Hematopoietic multipotent progenitor cell treated with erythropoietin and hydrocortisone succinate and interleukin-3 and kit ligand, for 8 days (in vitro differentiated cells): ENCODE measurements at regions not wholly inside any gene's neighbourhood (a gene's known extent, or its start where the extent isn't known, plus 50 kb on each side); places are given as distances from the start of the nearest gene placed in this dataset.

ENCODE experiments used
- DNase-seq: peaks from one replicate; pipeline ENCODE4 v3.0.0-alpha.2; 2015

DNA sequence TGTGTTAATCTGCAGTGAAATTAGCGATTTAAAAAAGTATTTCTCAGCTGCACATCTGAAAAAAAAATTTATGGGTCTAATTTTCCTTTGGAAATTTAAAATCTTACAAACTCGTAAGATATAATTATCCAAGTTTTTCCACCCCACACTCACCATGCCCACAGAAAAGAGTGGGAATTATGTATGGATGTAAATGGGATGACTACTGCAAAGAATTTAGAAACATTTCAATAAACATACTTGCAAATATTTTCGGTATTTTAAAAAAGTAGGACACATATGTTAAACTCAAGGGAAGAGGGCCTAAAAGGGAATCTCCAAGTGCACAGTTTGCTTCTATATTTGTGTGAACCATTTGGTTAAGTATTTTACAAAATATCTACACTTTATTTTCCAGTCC, 1039.9 kb upstream of the POU3F3 start:
- no peak for DNase-seq

DNA sequence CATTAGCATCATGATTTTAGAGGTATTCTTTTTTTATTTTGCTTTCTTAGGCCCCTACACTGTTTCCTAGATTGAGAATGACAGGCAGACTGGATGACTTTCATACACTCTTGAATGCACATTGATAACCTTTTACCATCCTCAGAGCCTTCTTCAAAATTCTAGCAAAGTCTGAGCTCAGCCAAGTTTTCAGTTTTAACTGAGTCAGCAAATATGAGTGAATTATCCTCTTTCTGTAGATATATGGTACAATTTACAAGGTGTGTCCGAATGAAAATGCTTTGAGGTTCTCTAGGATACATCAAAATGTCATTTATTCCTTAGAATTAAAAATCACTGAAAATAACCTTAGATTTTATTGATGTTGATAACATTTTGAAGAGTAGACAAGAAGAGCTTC, 1038.2 kb upstream of the POU3F3 start:
- DNase-seq = no peak

DNA sequence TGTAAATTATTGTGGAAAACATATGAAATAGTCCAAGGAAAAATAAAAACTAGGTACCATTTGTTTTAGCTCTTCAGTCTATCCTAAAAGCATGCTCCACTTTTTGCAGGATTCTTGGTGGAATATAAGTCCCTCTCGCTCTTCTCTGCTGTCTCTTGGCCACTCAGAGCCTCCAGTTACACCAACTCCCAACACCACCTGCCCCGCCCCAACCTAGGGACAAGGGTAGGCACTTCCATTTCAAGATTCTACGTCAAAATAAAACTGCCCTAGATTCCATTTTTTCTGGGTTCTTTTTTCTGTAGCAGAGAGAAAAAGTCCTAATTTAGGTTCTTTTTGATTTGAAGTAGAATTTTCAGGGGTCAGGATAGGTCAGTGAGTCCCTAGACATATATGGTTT, 1036.2 kb upstream of the POU3F3 start:
- DNase-seq = no peak

DNA sequence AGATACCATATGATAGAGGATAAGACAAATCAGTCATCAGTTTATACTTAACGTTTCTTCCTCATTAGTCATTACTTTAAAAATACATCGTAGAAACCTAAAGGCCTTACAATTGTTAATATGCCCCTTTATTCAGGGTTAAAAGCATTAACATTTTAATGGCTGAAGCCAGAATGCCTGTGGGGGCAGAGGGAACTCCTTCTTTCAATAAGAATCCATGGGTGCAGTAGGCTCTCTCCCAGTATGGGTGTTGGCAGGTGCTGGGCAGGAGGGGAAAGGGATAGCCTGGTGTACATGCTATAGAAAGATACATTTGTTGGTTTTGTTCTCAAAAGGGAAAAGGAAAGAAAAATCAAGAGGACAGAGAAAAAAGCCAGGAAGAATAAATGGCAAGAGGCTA, 1035.7 kb upstream of the POU3F3 start:
- no peak for DNase-seq

DNA sequence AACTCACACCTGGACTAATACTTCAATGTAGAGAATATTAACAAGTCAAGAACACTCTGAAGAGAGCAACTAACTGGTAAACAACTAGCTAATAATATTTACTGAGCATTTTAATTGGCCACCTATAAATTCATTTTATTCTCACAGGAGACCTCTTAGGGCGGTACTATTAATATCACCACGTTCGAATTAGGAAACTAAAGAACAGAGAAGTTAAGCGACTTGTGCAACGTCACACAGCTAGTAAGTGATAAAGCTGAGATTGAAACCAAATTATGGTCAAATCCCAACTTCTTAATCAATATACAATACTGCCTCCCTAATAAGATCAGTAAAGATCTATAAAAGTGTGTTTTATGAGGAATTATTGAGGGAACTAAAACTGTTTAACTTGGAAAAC, 1034.3 kb upstream of the POU3F3 start:
- DNase-seq = no peak

DNA sequence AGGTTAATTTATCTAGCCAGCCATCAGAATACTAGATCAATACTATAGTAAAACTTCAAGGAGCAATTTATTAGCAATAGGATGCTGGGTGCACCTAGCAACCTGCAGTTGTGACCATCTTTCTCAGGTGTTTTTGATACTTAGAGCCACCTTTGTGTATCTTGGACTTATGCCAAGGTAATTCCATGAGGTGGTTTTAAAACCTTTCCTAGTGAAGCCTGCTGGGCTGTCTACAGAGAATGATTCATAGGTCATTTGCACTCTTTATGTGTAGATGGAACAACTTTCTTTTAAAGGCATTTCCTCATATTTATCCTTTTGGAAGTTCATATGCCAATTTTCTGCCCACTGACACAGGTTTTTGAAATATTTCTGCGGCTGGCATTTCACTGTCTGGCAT, 1030.1 kb upstream of the POU3F3 start:
- no peak for DNase-seq

DNA sequence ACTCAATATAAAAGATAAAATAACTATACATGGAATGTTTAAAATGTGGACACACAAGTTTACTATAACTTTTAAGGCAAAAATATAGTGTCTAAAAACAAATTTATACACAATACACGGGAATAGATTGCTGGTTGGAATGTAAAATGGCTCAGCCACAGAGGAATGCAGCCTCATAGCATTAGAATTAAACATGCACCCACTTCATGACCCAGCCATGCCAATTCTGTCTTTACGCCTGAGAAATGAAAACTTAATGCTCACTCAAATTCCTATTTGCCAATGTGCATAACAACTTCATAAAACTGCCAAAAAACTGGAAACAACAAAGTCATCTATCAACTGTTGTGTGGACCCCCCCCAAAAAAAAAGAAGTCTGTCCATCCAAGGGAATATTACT, 1006.6 kb upstream of the POU3F3 start:
- no peak for DNase-seq

DNA sequence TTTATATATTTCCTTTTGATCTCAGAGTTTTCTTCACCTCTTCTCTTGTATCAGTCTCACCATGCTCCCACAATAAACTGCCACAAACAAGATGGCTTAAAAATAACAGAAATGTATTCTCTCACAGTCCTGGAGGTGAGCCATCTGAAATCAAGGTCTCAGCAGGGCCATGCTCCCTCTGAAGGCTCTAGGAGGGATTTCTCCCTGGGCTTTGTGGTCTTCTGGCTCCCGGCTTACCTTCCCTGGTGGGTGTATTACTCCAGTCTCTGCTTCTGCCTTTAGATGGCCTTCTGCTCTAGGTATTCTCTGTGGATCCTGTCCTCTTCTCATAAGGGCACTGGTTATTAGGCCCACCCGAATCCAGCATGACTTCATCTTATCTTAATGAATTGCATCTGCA, 994.7 kb upstream of the POU3F3 start:
- DNase-seq = no peak

DNA sequence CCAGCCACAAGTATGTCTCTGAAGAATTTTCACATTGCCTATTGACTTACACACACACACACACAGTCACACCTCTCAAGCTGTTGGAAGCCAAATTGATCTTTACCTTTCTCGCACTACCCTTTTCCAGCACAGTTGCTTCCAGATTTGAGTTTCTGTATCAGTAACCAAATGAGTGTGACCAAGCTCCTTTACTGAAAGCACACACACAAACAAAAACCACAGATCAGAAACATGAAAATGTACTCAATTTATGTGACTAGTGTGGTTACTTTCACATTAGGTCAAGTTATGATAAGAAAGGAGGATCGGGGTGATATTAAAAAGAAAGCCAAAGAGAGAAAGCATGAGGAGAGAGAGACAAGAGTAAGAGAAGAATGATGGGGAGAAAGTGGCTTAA, 993.9 kb upstream of the POU3F3 start:
- no peak for DNase-seq

DNA sequence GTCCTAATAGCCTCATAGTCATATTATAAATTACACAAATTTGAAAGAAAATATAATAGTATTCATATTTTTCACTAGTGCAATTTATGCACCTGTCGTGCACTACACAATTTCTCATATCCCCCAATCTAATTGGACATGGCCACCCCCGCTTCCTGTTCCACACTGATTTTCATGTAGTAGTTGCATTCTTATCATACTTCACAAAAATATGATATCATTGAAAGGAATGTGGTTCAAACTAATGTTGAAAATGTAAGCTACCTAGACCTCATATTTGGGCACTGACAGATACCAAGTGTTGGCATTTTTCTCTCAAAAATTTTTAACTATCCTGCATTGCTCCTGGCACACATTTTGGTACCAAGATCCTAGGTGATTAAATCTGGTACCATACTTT, 985.5 kb upstream of the POU3F3 start:
- no peak for DNase-seq

DNA sequence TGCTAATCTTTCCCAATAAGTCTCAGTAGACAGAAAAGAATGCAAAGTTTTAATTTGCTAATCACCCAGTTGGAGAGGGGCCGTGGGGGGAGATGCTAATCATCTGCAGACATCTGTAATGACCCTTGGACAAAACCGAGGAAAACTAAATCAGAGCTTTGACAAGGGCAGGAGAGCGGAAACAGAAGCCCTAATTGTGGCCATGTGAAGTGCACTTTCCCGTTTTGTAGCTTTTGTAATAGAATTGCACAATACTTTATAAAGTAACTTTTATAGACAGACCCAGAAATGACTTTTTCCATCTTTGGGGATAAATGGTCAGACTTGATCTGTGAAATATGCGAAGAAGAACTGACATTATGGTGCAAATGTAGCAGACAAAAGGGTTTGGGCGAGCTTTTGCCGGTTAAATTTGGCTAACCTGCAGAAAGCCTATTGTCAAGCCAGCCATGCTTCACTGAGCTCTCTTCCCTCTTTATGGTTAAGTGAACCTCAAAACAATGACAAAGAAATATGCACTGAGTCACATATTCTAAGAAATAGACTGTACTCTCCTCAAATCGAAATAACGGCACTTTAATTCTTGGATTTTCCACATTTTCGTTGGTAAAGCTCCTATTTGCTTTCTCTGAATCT, 980.1 kb upstream of the POU3F3 start:
- DNase-seq = no peak

DNA sequence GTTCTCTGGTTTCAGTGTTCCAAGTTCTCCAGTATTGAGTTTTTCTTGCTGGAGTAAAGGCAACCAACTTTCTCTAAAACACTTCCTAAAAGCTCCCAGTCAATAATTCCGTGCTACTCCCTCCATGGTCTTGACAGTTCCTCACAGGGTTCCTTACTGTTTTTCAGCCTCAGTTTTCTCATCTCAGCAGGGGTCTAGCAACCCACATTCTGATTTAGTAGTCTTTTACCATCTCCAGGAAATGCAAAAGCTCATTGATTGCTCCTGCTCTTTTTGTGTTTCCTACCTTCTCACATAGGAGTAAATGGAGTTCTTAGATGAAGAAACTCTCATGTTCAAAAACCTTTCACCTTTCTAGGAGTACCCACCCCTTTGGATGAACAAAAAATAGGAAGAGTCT, 978.8 kb upstream of the POU3F3 start:
- DNase-seq = no peak

DNA sequence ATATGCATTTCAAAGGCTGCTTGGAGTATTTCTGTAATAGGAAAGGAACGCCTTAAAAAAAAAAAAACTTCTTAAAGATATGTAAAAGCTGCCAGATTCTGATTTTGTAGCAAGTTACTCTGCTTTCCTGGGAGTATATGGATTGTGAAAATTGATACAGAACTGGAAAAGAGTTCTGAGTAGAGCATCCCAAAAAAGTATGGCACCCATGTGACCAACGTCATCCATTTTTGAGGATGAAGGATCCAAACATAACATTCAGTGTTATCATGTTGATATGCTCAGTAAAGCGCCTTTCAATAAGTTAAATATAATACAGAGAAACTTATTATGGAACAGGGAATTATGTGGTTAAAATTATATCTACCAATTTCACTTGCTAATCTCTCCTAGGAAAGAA, 978.4 kb upstream of the POU3F3 start:
- DNase-seq = no peak

DNA sequence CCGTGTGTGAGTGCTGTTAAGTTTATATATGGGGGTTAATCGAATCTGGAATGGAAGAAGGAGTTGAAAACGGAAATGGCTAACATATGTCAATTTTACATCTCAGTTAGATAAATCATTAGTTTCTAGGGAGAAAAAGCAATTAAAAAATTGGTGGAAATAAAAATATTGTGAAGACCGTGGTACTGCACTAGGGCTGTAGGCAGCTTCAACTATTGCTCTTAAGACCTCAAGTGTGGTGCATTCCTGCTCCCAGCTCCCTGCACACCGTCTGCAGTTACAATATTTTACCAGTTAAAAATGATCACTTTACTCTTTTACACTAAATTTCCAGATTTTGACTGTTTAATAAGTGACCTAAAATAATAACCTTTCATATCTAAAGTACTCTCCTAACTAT, 977.3 kb upstream of the POU3F3 start:
- DNase-seq = no peak

DNA sequence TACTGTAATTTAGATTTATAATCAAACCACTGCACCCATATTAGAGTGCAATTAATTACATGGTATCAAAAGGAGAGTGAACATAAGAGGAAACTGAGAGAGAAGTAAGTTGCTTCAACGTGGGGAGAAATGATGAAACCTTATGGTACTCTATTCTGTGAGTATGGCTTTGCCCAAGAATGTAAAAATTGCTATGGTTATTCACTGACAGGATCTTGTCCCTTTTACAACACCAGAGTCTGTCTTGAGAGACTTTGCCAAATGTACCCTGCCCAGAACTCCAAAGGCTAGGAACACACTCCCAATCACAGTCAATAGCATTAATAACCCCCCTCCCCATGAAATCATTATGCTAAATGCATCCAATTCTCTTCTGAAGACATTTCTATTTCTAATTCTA, 974.8 kb upstream of the POU3F3 start:
- no peak for DNase-seq

DNA sequence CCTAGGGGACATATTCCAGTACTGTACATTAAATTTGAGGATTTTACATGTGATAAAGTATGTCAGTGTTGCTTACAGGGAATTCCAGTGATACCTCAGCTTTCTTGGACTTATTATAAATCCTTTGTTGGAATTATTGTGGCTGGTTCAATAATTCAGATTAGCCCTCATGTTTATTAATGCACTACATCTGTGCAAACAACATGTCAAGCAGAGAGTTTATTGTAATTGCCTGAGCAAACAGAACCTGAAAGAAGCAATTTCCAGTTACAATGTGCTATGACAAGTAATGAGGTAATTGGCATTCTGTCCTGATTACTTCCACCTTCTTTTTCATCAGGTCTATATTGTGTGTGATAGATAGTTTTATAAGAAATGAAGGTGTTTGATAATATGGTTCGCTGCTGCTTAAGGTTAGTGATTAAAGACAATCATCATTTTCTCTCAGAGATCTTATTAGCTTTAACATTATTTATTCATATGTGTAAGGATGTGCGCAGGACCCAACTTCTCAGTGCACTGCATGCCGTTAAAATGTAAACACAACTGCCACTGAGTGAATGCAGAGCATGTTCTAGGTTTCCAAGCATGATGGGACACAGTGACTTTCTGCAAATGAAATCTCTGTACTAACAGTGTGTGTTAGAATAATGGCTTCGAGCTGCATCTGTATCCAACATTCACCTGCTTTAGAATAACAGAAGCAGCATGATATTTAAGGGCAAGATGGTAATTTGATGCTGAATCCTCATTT, 973.7 kb upstream of the POU3F3 start:
- DNase-seq = no peak

DNA sequence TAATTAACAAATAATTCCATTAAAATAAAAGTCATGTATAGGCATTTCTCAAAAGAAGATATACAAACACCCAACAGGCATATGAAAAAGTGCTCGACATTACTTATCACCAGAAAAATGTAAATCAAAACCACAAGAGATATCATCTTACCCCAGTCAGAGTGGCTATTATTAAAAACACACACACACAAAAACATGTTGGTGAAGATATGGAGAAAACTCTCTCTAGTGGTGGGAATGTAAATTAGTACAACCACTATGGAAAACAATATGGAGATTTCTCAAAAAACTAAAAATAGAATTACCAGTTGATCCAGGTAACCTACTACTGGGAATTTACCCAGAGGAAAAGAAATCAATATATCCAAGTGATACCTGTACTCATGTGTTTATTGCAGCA, 966.3 kb upstream of the POU3F3 start:
- DNase-seq = no peak

DNA sequence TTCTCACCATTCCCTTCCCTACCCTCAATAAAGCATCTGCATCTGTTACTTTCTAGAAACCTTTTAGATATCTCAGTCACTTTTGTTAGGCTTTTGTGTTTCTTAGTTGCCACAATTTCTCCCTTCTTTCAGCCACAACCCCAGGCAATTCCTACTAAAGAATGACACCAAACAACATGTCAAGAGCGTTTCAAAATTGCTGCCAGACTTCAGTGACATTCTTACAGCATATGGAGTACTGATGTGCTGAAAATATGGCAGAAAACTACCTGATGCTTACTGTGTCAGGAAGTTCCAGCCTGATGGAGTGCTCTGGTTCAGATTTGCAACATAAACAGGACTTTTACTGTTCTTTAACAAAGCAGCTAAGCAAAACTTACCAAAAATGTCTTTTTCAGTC, 957.7 kb upstream of the POU3F3 start:
- no peak for DNase-seq

DNA sequence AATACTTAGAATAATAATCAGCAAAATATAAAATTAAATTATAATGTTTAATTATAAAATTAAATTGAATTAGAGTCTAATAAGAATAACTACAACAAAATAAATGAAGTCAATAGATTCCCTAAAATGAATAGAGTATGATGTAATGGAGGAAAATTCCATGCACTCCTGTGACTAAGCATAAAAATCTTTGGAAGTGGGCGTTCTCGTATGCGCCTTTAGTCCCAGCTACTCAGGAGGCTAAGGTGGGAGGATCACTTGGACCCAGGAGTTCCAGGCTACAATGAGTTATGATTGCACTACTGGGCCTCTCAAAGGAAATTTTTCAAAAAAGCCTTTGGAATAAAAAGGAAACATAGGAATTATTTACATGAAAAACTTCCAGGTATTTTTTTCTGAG, 955.4 kb upstream of the POU3F3 start:
- DNase-seq = no peak

DNA sequence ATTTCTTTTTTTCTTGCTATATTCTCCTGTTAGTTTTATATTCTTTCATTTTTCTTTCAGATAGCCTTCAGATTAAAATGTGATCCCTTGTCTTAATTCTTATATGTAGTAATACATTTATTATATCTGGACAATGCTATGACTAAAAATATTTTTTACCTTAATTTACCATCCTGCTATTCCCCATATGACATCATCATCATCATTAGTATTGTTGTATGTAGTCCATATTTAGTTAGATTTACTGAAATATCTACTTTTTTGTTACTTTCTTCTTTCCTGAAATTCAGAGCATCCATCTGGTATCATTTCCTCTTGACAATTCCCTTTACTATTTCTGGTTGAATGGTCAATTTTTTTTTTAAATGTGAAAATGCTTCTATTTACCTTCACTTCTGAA, 951.6 kb upstream of the POU3F3 start:
- no peak for DNase-seq

DNA sequence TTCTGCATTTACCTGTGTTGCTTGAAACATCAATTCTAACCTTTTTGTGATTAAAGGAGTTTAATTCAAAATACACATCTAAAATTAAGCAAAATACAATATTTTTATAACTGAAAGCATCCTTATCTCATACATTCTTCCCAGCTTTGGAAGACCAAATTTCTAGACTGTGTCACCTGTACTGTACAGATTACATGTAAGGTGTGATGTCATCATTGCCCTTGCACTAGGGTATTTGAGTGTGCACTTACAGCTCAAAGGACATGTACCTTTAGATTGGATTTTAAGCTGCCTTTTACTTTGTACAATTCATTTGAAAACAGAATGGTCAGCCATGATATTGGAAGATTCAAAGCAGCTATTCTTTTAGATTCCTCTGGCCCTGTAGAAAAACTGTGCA, 932.8 kb upstream of the POU3F3 start:
- no peak for DNase-seq

DNA sequence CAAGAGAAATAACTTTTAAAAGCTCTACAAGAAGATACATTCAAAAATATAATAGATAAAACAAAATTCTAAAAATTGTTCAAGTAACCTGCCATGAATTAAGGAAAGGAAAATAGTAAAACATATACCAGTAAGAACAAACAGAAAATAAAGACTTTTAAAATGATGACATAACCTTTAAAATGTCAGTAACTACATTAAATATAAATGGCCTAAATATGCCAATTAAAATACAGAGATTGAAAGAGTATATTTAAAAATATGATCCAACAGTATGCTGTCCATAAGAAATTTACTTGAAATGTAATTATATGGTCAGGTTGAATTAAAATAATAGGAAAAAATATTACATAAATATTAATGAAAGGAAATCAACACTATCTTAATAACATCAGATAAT, 911.7 kb upstream of the POU3F3 start:
- no peak for DNase-seq

DNA sequence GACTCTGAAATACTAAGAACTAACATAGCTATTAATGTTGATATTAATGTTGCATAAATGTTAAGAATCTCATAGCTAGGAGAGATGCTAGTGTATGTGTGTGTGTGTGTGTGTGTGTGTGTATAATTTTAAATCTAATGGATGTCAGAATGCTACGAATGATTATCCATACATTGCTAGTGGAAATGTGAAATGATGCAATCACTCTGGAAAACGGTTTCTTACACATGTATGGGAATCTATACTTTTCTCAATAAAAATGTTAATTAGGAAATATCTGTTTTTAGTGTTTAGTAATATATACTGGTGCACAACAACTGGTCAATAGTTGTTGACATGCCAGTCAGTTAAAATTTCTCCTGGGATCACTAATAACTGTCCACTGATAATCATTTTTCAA, 908.8 kb upstream of the POU3F3 start:
- DNase-seq = no peak

DNA sequence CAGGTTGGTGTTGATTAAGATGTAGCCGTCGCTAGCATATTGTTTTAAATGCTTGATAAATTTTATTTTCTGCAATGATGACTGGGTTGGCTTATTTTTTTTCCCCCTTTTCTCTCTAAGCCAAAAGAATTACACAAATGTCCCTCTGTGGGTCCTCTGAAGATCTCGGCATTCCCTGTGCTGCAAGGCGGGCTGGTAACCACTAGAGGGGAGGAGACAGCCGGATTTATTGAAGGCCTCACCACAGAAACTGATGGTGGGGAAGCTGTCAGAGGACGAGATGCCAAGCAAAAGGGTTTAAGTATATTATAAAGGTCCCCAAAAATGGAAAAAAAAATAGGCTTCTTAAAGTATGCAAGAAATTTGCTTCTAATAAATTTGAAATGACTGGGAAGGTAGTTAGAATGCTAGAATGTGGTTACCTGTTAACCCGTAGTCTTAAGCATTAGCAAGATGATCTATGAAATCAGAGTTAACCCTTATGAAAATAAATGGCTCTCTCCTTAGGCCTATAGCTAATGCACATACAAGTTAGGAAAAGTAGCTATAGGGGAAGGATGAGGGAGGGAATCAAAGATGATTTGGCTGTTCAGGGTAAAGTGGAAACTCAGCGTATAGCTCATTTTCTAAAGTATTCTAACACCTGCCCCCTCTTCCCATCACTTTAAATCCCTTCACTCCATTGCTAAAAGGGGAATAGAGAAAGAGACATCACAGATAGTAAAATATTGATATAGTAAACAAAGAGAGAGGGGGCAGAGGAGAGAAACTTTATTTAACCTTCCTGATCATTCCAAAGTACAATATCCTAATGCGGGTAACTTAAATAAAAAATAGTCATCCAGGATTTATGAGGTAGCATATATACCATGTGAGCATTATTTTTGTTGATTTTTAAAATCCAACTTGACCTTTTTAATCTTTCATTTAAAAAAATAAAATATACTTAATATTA, 894.5 kb upstream of the POU3F3 start:
- peak; percentile 19 for DNase-seq
